ENCODE measurements at regions not wholly inside any gene's neighbourhood (a gene's known extent, or its start where the extent isn't known, plus 50 kb on each side); places are given as distances from the start of the nearest gene placed in this dataset.
"Not testable (repeated sequence)": the region's sequence is repeated elsewhere in the genome, so short reads cannot be mapped to it uniquely, and the experiment has no call there.

GRCh38 chr13:103895835-103896531, 829.8 kb upstream of the SLC10A2 start:
- Mint-ChIP-seq H3K36me3 (no peaks in the 10 kb centered on the region), H3K4me1 (no peaks in the 10 kb centered on the region), H3K27me3 (no peaks in the 10 kb centered on the region), H3K27ac (no peak overlapping the region), H3K9me3 (peaks cover 0 to 4% (median 0%) of the 10 kb centered on the region in 7 donors), H3K4me3 (no peak overlapping the region)
- DNase-seq (no peak), ATAC-seq (ENCODE audit: low read depth in 2 of 2) (no peak)

GRCh38 chr13:103894626-103895025, 828.4 kb upstream of the SLC10A2 start:
- no peaks in the 10 kb centered on the region for H3K4me1 Mint-ChIP-seq
- no peak overlapping the region for H3K27ac Mint-ChIP-seq
- H3K4me3 Mint-ChIP-seq: no peak overlapping the region
- no peaks in the 10 kb centered on the region for H3K27me3 Mint-ChIP-seq
- H3K9me3 Mint-ChIP-seq: peaks cover 0 to 2% (median 0%) of the 10 kb centered on the region in 7 donors
- no peaks in the 10 kb centered on the region for H3K36me3 Mint-ChIP-seq
- no peak for ATAC-seq (ENCODE audit: low read depth in 2 of 2)
- no peak for DNase-seq

- DNase-seq (no peak), ATAC-seq (ENCODE audit: low read depth in 2 of 2) (no peak)
- H3K27ac Mint-ChIP-seq: no peak overlapping the region
- H3K27me3 Mint-ChIP-seq: no peaks in the 10 kb centered on the region
- H3K4me1 Mint-ChIP-seq: no peaks in the 10 kb centered on the region
- no peak overlapping the region for H3K4me3 Mint-ChIP-seq
- H3K9me3 Mint-ChIP-seq: peaks cover 0 to 2% (median 0%) of the 10 kb centered on the region in 7 donors
- H3K36me3 Mint-ChIP-seq: no peaks in the 10 kb centered on the region
These were observed 818.0 kb upstream of the SLC10A2 start for GRCh38 chr13:103884101-103884723.

- Mint-ChIP-seq H3K27me3 (no peaks in the 10 kb centered on the region), H3K36me3 (no peaks in the 10 kb centered on the region), H3K4me3 (no peak overlapping the region), H3K9me3 (peaks cover 0 to 2% (median 0%) of the 10 kb centered on the region in 7 donors), H3K27ac (no peak overlapping the region), H3K4me1 (no peaks in the 10 kb centered on the region)
- ATAC-seq (ENCODE audit: low read depth in 2 of 2) (no peak), DNase-seq (no peak)
These were observed 817.5 kb upstream of the SLC10A2 start for GRCh38 chr13:103883698-103884097.

- no peak for ATAC-seq (ENCODE audit: low read depth in 2 of 2)
- Mint-ChIP-seq H3K36me3 (no peaks in the 10 kb centered on the region), H3K27me3 (no peaks in the 10 kb centered on the region), H3K4me3 (no peak overlapping the region), H3K27ac (no peak overlapping the region), H3K4me1 (no peaks in the 10 kb centered on the region), H3K9me3 (peaks cover 0 to 2% (median 0%) of the 10 kb centered on the region in 7 donors)
- no peak for DNase-seq
These were observed 816.9 kb upstream of the SLC10A2 start for GRCh38 chr13:103883164-103883563.

GRCh38 chr13:103880146-103880545, 813.9 kb upstream of the SLC10A2 start:
- not testable (repeated sequence) for H3K36me3 Mint-ChIP-seq; H3K27me3 Mint-ChIP-seq; H3K4me3 Mint-ChIP-seq; ATAC-seq (ENCODE audit: low read depth in 2 of 2); H3K27ac Mint-ChIP-seq; H3K9me3 Mint-ChIP-seq; DNase-seq; H3K4me1 Mint-ChIP-seq

GRCh38 chr13:103878891-103879605, 812.8 kb upstream of the SLC10A2 start:
- DNase-seq: no peak
- ATAC-seq (ENCODE audit: low read depth in 2 of 2): no peak
- Mint-ChIP-seq H3K36me3 (no peaks in the 10 kb centered on the region), H3K9me3 (peaks cover 0 to 2% (median 0%) of the 10 kb centered on the region in 7 donors), H3K27me3 (no peaks in the 10 kb centered on the region), H3K4me3 (no peak overlapping the region), H3K4me1 (no peaks in the 10 kb centered on the region), H3K27ac (no peak overlapping the region)

- H3K4me1 Mint-ChIP-seq: no peaks in the 10 kb centered on the region
- H3K4me3 Mint-ChIP-seq: no peak overlapping the region
- peaks cover 0 to 4% (median 0%) of the 10 kb centered on the region in 7 donors for H3K9me3 Mint-ChIP-seq
- no peak for ATAC-seq (ENCODE audit: low read depth in 2 of 2)
- H3K36me3 Mint-ChIP-seq: no peaks in the 10 kb centered on the region
- no peaks in the 10 kb centered on the region for H3K27me3 Mint-ChIP-seq
- no peak for DNase-seq
- H3K27ac Mint-ChIP-seq: no peak overlapping the region
These were observed 810.4 kb upstream of the SLC10A2 start for GRCh38 chr13:103876571-103876970.

- Mint-ChIP-seq H3K4me1 (no peaks in the 10 kb centered on the region), H3K9me3 (peaks cover 0 to 4% (median 0%) of the 10 kb centered on the region in 7 donors), H3K27ac (no peak overlapping the region), H3K4me3 (no peak overlapping the region), H3K27me3 (no peaks in the 10 kb centered on the region), H3K36me3 (no peaks in the 10 kb centered on the region)
- DNase-seq (no peak), ATAC-seq (ENCODE audit: low read depth in 2 of 2) (no peak)
These were observed 807.5 kb upstream of the SLC10A2 start for GRCh38 chr13:103873725-103874124.

- DNase-seq: no peak
- ATAC-seq (ENCODE audit: low read depth in 2 of 2): no peak
- H3K27ac Mint-ChIP-seq: no peak overlapping the region
- H3K9me3 Mint-ChIP-seq: peaks cover 0 to 2% (median 0%) of the 10 kb centered on the region in 7 donors
- no peaks in the 10 kb centered on the region for H3K27me3 Mint-ChIP-seq
- no peak overlapping the region for H3K4me3 Mint-ChIP-seq
- H3K36me3 Mint-ChIP-seq: no peaks in the 10 kb centered on the region
- no peaks in the 10 kb centered on the region for H3K4me1 Mint-ChIP-seq
These were observed 799.8 kb upstream of the SLC10A2 start for GRCh38 chr13:103866048-103866447.

GRCh38 chr13:103862525-103862924, 796.3 kb upstream of the SLC10A2 start:
- no peaks in the 10 kb centered on the region for H3K4me1 Mint-ChIP-seq
- no peak for DNase-seq
- ATAC-seq (ENCODE audit: low read depth in 2 of 2): no peak
- H3K36me3 Mint-ChIP-seq: no peaks in the 10 kb centered on the region
- H3K27ac Mint-ChIP-seq: no peak overlapping the region
- H3K27me3 Mint-ChIP-seq: no peaks in the 10 kb centered on the region
- peaks cover 0 to 2% (median 0%) of the 10 kb centered on the region in 7 donors for H3K9me3 Mint-ChIP-seq
- no peak overlapping the region for H3K4me3 Mint-ChIP-seq

GRCh38 chr13:103859952-103860351, 793.7 kb upstream of the SLC10A2 start:
- no peak for DNase-seq
- H3K4me3 Mint-ChIP-seq: no peak overlapping the region
- ATAC-seq (ENCODE audit: low read depth in 2 of 2): no peak
- H3K27ac Mint-ChIP-seq: no peak overlapping the region
- no peaks in the 10 kb centered on the region for H3K27me3 Mint-ChIP-seq
- H3K4me1 Mint-ChIP-seq: no peaks in the 10 kb centered on the region
- peaks cover 0 to 2% (median 0%) of the 10 kb centered on the region in 7 donors for H3K9me3 Mint-ChIP-seq
- no peaks in the 10 kb centered on the region for H3K36me3 Mint-ChIP-seq

GRCh38 chr13:103852036-103852435, 785.8 kb upstream of the SLC10A2 start:
- H3K27ac Mint-ChIP-seq: no peak overlapping the region
- no peaks in the 10 kb centered on the region for H3K4me1 Mint-ChIP-seq
- no peak overlapping the region for H3K4me3 Mint-ChIP-seq
- DNase-seq (no peak), ATAC-seq (ENCODE audit: low read depth in 2 of 2) (no peak)
- peaks cover 0 to 4% (median 0%) of the 10 kb centered on the region in 7 donors for H3K9me3 Mint-ChIP-seq
- H3K36me3 Mint-ChIP-seq: no peaks in the 10 kb centered on the region
- no peaks in the 10 kb centered on the region for H3K27me3 Mint-ChIP-seq

- DNase-seq (no peak), ATAC-seq (ENCODE audit: low read depth in 2 of 2) (no peak)
- Mint-ChIP-seq H3K4me3 (no peak overlapping the region), H3K4me1 (no peaks in the 10 kb centered on the region), H3K27ac (no peak overlapping the region), H3K9me3 (peaks cover 0 to 4% (median 0%) of the 10 kb centered on the region in 7 donors), H3K27me3 (no peaks in the 10 kb centered on the region), H3K36me3 (no peaks in the 10 kb centered on the region)
These were observed 778.3 kb upstream of the SLC10A2 start for GRCh38 chr13:103844471-103844870.

All from naive B cell (primary cell).